NCI-H128 (cell line): ENCODE measurements at regions not wholly inside any gene's neighbourhood (a gene's known extent, or its start where the extent isn't known, plus 50 kb on each side); places are given as distances from the start of the nearest gene placed in this dataset.
"Not testable (repeated sequence)": the region's sequence is repeated elsewhere in the genome, so short reads cannot be mapped to it uniquely, and the experiment has no call there.

Experiments used
- DNase-seq: peaks from one replicate; lab custom pipeline; 2025; ENCODE audit not compliant: unreplicated experiment; lab: John Stamatoyannopoulos, UW

GRCh38 chr9:30015073-30015472 is 2369.4 kb upstream of the ACO1 start:
- no peak for DNase-seq

- no peak for DNase-seq
These were observed 2364.3 kb upstream of the ACO1 start for GRCh38 chr9:30020161-30020560.

DNA sequence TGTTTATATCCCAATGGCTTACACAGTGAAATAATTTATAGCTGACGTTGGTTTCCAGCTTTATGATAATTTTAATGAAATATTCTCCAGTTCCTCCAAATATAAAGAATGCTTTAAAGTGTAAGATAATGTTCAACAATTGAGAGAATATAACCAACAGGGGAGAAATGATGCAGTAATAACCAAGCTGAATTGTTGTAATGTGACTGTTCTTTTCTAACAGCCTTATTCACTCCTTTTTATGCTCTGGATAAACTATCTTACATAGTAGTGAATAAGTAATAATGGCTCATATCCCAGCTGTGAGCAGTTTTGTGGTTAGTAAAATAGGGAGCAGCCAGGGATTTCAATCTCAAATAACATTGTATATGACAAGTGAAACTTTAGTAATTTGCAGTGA is 2348.7 kb upstream of the ACO1 start:
- no peak for DNase-seq

DNA sequence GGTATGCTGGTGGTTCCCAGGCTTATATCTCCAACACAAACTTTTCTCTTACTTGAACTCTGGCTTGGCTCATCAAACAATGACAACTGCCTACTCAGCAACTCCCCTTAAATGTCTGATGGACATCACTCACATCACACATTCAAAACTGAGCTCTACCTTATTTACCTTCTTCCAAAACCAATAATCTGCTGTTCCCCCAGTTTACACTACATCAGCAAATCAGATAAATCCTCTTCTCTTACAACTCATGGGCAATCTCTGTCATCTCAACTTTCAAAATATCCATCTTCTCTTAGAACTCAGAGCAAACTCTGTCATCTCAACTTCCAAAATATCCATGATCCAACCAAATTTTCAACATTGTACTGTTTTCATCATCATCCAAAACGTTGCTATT is 2347.9 kb upstream of the ACO1 start:
- DNase-seq = no peak

DNA sequence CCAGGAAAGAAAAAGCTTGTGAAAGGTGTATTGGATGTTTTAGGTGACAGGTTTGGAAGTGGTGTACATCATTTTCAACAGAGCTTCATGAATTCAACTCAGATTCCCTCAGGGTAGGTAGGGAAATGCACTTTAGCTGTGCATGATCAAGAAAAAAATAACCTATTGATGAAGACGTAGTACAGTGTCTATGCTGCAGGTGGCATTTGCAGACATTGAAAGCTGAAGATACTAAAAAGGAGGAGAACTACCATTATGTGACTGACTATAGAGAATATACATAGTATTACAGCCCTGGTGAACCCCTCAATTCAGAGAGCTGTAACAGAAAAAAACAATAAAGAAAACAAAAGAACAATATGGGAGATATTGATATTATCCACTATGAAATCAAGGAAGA is 2344.7 kb upstream of the ACO1 start:
- no peak for DNase-seq

DNA sequence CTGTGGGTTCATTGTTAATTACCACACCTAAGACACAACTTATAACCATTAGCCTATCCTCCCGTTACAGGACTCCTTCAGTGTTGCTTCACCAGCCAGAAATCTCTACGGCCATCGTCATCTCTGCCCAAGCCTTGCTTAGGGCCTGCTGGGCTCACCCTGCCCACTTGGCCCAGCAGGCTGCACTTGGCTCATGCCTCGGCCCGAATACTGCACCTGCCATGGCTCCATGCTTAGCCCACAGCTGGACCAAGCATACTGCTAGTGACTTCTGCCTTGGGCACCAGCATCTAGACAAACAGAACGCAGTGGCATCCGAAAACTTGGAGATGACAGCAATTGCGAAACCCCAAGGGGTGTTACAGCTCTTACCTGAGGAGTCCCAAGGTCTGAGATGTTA is 2336.0 kb upstream of the ACO1 start:
- DNase-seq = no peak

GRCh38 chr9:30058463-30058862 is 2326.0 kb upstream of the ACO1 start:
- DNase-seq = no peak

- DNase-seq = no peak
These were observed 2323.5 kb upstream of the ACO1 start for GRCh38 chr9:30060976-30061375.

- no peak for DNase-seq
These were observed 2318.6 kb upstream of the ACO1 start for GRCh38 chr9:30065888-30066287.

DNA sequence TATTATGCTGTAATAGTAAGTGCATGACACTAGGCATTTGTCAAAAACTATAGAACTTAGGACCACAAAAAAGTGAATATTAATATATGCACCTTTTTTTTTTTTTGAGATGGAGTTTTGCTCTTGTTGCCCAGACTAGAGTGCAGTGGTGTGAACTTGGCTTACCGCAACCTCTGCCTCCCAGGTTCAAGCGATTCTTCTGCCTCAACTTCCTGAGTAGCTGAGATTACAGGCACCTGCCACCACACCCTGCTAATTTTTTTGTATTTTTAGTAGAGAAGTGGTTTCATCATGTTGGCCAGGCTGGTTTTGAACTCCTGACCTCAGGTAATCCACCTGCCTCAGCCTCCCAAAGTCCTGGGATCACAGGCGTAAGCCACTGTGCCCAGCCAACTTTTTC is 2315.2 kb upstream of the ACO1 start:
- DNase-seq = not testable (repeated sequence)

GRCh38 chr9:30075022-30075421 is 2309.4 kb upstream of the ACO1 start:
- DNase-seq = no peak

DNA sequence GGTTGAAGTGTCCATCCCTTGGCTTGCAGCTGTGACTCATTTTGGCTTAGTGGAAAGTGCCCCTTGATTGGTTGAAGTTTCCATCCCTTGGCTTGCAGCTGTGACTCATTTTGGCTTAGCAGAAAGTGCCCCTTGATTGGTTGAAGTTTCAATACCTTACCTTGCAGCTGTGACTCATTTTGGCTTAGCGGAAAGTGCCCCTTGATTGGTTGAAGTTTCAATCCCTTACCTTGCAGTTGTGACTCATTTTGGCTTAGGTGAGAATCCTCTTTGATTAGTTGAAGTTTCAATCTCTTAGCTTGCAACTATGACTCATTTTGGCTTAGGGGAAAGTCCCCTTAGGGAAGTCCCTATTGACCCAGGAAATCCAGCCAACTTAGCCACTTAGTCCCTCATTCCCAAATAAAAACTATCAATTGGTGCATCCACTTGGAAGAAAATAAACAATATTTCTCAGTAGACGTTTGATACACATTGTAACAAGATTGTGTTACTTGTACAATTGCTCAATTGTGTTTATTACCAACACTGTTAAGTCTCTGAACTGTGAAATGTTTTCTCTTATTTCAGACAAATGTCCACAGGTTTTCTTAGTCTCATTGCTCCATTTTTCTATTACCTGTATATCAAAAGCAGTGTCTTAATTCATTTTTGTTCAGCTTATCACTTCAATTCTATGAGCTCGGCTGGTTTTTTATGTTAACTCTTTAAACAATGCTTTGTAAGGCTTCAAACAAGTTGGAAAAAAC is 2308.8 kb upstream of the ACO1 start:
- DNase-seq = no peak

GRCh38 chr9:30078195-30078594 is 2306.2 kb upstream of the ACO1 start:
- no peak for DNase-seq

DNA sequence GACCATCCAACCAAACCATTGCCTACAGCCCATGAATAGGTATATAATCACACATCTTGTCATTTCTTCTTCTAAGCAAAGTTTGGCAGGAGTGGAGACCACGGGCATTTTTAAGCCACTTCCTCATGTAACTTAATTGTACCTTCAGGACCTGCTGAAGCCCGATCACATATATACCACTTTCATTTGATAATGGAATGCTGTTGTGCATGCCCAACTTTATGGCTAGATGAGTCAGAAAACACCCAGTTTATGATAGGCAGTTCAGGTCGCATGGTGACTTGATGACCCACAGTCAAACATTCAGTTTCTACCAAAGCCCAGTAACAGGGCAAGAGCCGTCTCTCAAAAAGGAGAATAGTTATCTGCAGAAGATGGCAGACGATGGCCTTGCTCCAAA is 2295.0 kb upstream of the ACO1 start:
- DNase-seq = no peak

DNA sequence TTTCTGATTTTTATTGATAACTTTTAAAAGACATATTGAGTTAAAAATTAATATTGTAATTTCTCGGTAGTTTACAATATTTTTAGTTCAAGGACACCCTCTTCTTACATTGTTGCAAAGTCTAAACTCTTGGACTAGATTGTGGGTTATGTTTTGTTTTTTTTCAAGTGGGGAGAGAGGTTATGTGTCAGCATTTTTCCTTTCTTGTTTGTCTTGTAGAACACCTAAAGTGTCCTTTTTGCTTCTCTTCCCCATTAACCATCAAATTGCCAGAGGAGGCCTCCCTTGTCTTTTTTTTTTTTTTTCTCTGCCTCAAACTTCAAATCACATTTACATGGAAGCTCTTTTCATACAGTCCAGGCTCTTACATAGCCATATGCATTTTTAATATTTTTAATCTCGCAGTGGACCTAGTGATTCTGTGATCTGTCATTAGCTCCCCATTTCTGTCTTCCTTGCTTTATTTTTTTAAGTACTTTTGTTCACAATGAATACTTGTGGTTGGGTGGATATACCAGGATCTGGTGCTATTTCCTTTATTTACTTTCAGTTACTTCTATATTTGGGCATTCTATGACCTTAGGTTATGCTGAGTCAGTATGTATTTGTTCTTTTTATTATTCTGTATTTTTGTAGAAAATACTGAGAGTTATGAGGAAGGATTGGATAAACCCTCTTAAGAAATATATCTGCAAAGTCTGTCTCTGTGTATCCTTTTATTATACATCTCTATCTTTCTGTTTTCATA is 2280.6 kb upstream of the ACO1 start:
- no peak for DNase-seq

- not testable (repeated sequence) for DNase-seq
These were observed 2277.3 kb upstream of the ACO1 start for GRCh38 chr9:30107134-30107533.

DNA sequence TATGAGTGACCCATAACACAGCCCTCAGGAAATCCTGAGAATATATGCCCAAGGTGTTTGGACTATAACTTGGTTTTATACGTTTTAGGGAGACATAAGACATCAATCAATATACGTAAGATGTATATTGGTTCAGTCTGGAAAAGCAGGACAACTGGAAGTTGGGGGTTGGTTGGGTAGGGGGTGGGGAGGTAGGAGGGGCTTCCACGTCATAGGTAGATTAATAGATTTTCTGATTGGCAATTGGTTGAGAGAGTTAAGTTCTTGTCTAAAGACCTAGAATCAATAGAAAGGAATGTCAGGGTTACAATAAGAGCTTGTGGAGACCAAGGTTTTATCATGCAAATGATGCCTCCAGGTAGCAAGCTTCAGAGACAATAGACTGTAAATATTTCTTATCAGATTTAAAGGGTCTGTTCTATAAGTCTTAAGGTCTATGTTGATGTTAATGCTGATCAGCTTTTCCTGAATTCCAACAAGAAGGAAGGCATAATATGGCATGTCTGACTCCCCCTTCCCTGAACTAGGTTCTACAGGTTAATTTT is 2267.7 kb upstream of the ACO1 start:
- no peak for DNase-seq

- DNase-seq = no peak
These were observed 2263.8 kb upstream of the ACO1 start for GRCh38 chr9:30120666-30121065.

DNA sequence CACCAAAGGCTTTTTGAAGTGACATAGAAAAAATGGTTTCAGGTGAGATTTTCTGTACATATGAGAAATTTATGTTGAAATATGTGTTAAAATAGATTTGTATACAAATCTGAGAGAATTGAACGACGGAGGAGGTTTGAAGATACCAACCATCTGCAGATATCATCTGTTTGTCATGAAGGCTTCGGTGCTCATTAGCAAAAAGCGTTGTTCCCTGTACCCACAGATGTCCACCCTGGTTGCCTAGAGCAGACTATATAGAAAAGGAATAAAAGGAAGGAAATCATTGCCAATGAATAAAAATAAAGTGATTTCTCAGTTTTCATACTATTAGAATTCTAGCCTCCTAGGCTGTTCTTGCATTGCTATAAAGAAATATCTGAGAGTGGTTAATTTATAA is 2262.8 kb upstream of the ACO1 start:
- DNase-seq = no peak

- no peak for DNase-seq
These were observed 2258.6 kb upstream of the ACO1 start for GRCh38 chr9:30125881-30126280.

DNA sequence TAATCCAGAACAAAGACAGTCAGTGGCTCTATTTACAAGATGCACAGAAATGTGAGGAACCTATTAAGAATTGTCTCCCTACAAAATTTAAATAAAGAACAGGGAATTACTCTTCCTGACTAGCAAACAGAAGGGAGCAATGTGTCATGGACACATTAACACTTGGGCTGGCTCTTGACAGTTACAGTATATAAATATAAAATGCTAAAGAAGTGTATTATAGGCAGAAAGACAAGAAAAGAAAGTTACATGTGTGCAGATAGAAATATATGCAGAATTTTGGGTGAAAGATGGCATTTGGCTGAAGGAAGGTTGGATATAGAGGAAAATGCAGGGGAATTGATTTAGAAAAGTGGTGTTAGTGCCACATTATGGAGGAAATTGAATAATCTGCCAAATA is 2257.1 kb upstream of the ACO1 start:
- no peak for DNase-seq

DNA sequence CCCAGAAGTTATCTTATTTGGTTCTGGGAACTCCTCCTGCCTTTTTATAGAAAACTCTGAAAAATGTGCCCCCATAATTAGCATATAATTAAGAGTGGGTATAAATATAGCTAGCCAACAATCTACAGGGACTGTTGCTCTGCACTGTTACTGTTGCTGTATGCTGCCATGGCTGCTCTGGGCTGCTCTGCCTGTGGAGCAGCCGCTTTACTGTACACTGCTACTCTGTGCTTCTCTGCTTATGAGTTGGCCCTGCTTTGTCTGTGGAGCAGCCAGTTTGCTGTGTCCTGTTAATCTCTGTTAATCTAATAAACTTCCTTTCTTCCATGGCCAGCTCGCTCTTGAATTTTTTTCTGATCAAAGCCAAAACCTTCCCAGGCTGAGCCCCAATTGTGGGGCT is 2244.0 kb upstream of the ACO1 start:
- DNase-seq = no peak
